Mesendoderm (in vitro differentiated cells): ENCODE measurements at regions not wholly inside any gene's neighbourhood (a gene's known extent, or its start where the extent isn't known, plus 50 kb on each side); places are given as distances from the start of the nearest gene placed in this dataset.

Experiments
- DNase-seq: peaks from one replicate; pipeline ENCODE4 v3.0.0; 2013
- H2AK5ac ChIP-seq: 2 replicates; pipeline ENCODE4 v1.6.1; 2013; ENCODE audit warnings: low read length, inconsistent platforms
- H2BK120ac ChIP-seq: 2 replicates; pipeline ENCODE4 v1.6.1; 2013; ENCODE audit warnings: low read depth, mild to moderate bottlenecking, low read length, moderate library complexity, mixed read lengths
- H2BK15ac ChIP-seq: replicated peaks from 2 replicates; pipeline ENCODE4 v1.6.1; 2013; ENCODE audit warnings: low read depth, mild to moderate bottlenecking, moderate library complexity
- H2BK5ac ChIP-seq: 2 replicates; pipeline ENCODE4 v1.6.1; 2013; ENCODE audit warnings: low read length, inconsistent platforms
- H3K18ac ChIP-seq: 2 replicates; pipeline ENCODE4 v1.6.1; 2013; ENCODE audit warnings: mild to moderate bottlenecking, low read length, mixed read lengths
- H3K23ac ChIP-seq: one replicate; pipeline ENCODE4 v1.6.1; 2013; ENCODE audit warnings: low read length
- H3K27ac ChIP-seq: 2 replicates; pipeline ENCODE4 v1.5.1; 2013; ENCODE audit warnings: low read depth, mild to moderate bottlenecking, inconsistent platforms, low read length, moderate library complexity
- H3K27me3 ChIP-seq: 2 replicates; pipeline ENCODE4 v1.6.1; 2013; ENCODE audit warnings: low read length, control low read depth, mild to moderate bottlenecking, inconsistent platforms; ENCODE audit not compliant: insufficient read depth, poor library complexity
- H3K36me3 ChIP-seq: 2 replicates; pipeline ENCODE4 v1.6.1; 2013; ENCODE audit warnings: low read length, inconsistent platforms; ENCODE audit not compliant: control insufficient read depth, insufficient read depth
- H3K4ac ChIP-seq: one replicate; pipeline ENCODE4 v1.6.1; 2013; ENCODE audit warnings: low read depth, mild to moderate bottlenecking, low read length, moderate library complexity
- H3K4me1 ChIP-seq: 2 replicates; pipeline ENCODE4 v1.6.1; 2013; ENCODE audit warnings: low read depth, low read length, inconsistent platforms; ENCODE audit not compliant: control insufficient read depth
- H3K4me2 ChIP-seq: 2 replicates; pipeline ENCODE4 v1.6.1; 2013; ENCODE audit warnings: low read length
- H3K4me3 ChIP-seq: 2 replicates; pipeline ENCODE4 v1.5.1; 2013; ENCODE audit warnings: mild to moderate bottlenecking, low read length
- H3K56ac ChIP-seq: one replicate; pipeline ENCODE4 v1.6.1; 2013; ENCODE audit warnings: low read length
- H3K79me1 ChIP-seq: 2 replicates; pipeline ENCODE4 v1.6.1; 2013; ENCODE audit warnings: low read length, inconsistent platforms
- H3K79me2 ChIP-seq: 2 replicates; pipeline ENCODE4 v1.6.1; 2013; ENCODE audit warnings: mild to moderate bottlenecking, low read length; ENCODE audit not compliant: control insufficient read depth, insufficient read depth
- H3K9ac ChIP-seq: 2 replicates; pipeline ENCODE4 v1.6.1; 2013; ENCODE audit warnings: low read length, inconsistent platforms
- H4K5ac ChIP-seq: one replicate; pipeline ENCODE4 v1.6.1; 2013; ENCODE audit warnings: low read length
- H4K8ac ChIP-seq: one replicate; pipeline ENCODE4 v1.6.1; 2013; ENCODE audit warnings: low read depth, mild to moderate bottlenecking, control low read depth, low read length, moderate library complexity
- WGBS: extraction: QIAGEN DNeasy Blood & Tissue Kit; methylation state at CpG from one replicate; pipeline ENCODE4 v1.1.7; 2013; ENCODE audit warnings: low lambda C conversion rate, missing lambda C conversion rate; ENCODE audit not compliant: insufficient coverage; ENCODE audit errors: extremely low coverage; 5-methylcytosine and 5-hydroxymethylcytosine counted together

GRCh38 chr21:27704567-27705166 lies 737.8 kb upstream of the ADAMTS5 start:
- Histone ChIP-seq H2BK15ac (no peak overlapping the region), H3K18ac (no peak overlapping the region), H3K36me3 (no peaks in the 10 kb centered on the region), H3K4me3 (no peak overlapping the region), H3K4me2 (no peak overlapping the region), H3K79me2 (no peaks in the 10 kb centered on the region), H3K79me1 (no peaks in the 10 kb centered on the region), H4K5ac (no peak overlapping the region), H3K4ac (no peak overlapping the region), H3K9ac (no peak overlapping the region), H3K27ac (no peak overlapping the region), H4K8ac (no peak overlapping the region), H3K4me1 (no peaks in the 10 kb centered on the region), H2BK120ac (no peak overlapping the region), H3K56ac (no peak overlapping the region), H2BK5ac (no peak overlapping the region), H3K23ac (no peak overlapping the region), H2AK5ac (no peak overlapping the region), H3K27me3 (no peaks in the 10 kb centered on the region)
- DNase-seq: no peak
- WGBS: no CpG with 5 or more reads among the region's 8 CpGs

- Histone ChIP-seq H3K79me2 (no peaks in the 10 kb centered on the region), H2BK120ac (no peak overlapping the region), H3K79me1 (no peaks in the 10 kb centered on the region), H4K5ac (no peak overlapping the region), H3K4ac (no peak overlapping the region), H3K4me2 (no peak overlapping the region), H3K4me3 (no peak overlapping the region), H3K36me3 (no peaks in the 10 kb centered on the region), H2BK15ac (no peak overlapping the region), H2BK5ac (no peak overlapping the region), H3K23ac (no peak overlapping the region), H3K27me3 (no peaks in the 10 kb centered on the region), H3K4me1 (no peaks in the 10 kb centered on the region), H2AK5ac (no peak overlapping the region), H3K56ac (no peak overlapping the region), H4K8ac (no peak overlapping the region), H3K18ac (no peak overlapping the region), H3K9ac (no peak overlapping the region), H3K27ac (no peak overlapping the region)
- no CpG with 5 or more reads among the region's 4 CpGs for WGBS
- no peak for DNase-seq
These were observed 736.9 kb upstream of the ADAMTS5 start for GRCh38 chr21:27703791-27704190.

- no peak overlapping the region for H3K18ac ChIP-seq
- DNase-seq: peak; percentile 83
- H2BK15ac ChIP-seq: no peak overlapping the region
- H3K27ac ChIP-seq: no peak overlapping the region
- H3K79me1 ChIP-seq: no peaks in the 10 kb centered on the region
- no peaks in the 10 kb centered on the region for H3K27me3 ChIP-seq
- no peak overlapping the region for H4K5ac ChIP-seq
- H3K4ac ChIP-seq: no peak overlapping the region
- no peak overlapping the region for H3K56ac ChIP-seq
- H2AK5ac ChIP-seq: no peak overlapping the region
- no peak overlapping the region for H2BK5ac ChIP-seq
- no peak overlapping the region for H3K9ac ChIP-seq
- H2BK120ac ChIP-seq: no peak overlapping the region
- no peak overlapping the region for H4K8ac ChIP-seq
- no CpG with 5 or more reads among the region's 14 CpGs for WGBS
- H3K4me2 ChIP-seq: no peak overlapping the region
- H3K36me3 ChIP-seq: no peaks in the 10 kb centered on the region
- H3K79me2 ChIP-seq: no peaks in the 10 kb centered on the region
- H3K23ac ChIP-seq: no peak overlapping the region
- H3K4me3 ChIP-seq: no peak overlapping the region
- H3K4me1 ChIP-seq: no peaks in the 10 kb centered on the region
These were observed 734.2 kb upstream of the ADAMTS5 start for GRCh38 chr21:27700974-27701614.

- no peaks in the 10 kb centered on the region for H3K79me1 ChIP-seq
- H3K36me3 ChIP-seq: no peaks in the 10 kb centered on the region
- no CpG with 5 or more reads among the region's 1 CpG for WGBS
- DNase-seq: no peak
- H2AK5ac ChIP-seq: no peak overlapping the region
- H4K5ac ChIP-seq: no peak overlapping the region
- no peak overlapping the region for H3K4me2 ChIP-seq
- no peak overlapping the region for H3K18ac ChIP-seq
- no peak overlapping the region for H3K4ac ChIP-seq
- H3K4me1 ChIP-seq: no peaks in the 10 kb centered on the region
- no peaks in the 10 kb centered on the region for H3K79me2 ChIP-seq
- H2BK15ac ChIP-seq: no peak overlapping the region
- no peak overlapping the region for H3K23ac ChIP-seq
- H2BK120ac ChIP-seq: no peak overlapping the region
- no peak overlapping the region for H3K4me3 ChIP-seq
- H4K8ac ChIP-seq: no peak overlapping the region
- H3K56ac ChIP-seq: no peak overlapping the region
- no peak overlapping the region for H2BK5ac ChIP-seq
- H3K27me3 ChIP-seq: no peaks in the 10 kb centered on the region
- H3K9ac ChIP-seq: no peak overlapping the region
- H3K27ac ChIP-seq: no peak overlapping the region
These were observed 728.4 kb upstream of the ADAMTS5 start for GRCh38 chr21:27695246-27695645.

GRCh38 chr21:27694667-27695066 lies 727.8 kb upstream of the ADAMTS5 start:
- no peaks in the 10 kb centered on the region for H3K36me3 ChIP-seq
- H3K9ac ChIP-seq: no peak overlapping the region
- no peak overlapping the region for H3K4me2 ChIP-seq
- no peak overlapping the region for H2BK15ac ChIP-seq
- H3K18ac ChIP-seq: no peak overlapping the region
- H3K56ac ChIP-seq: no peak overlapping the region
- H3K79me2 ChIP-seq: no peaks in the 10 kb centered on the region
- no peak overlapping the region for H2AK5ac ChIP-seq
- peak; percentile 80 for DNase-seq
- H3K4ac ChIP-seq: no peak overlapping the region
- no peak overlapping the region for H3K27ac ChIP-seq
- H3K23ac ChIP-seq: no peak overlapping the region
- WGBS: no CpG with 5 or more reads among the region's 4 CpGs
- H3K4me3 ChIP-seq: no peak overlapping the region
- no peak overlapping the region for H2BK120ac ChIP-seq
- no peaks in the 10 kb centered on the region for H3K79me1 ChIP-seq
- H4K5ac ChIP-seq: no peak overlapping the region
- H3K27me3 ChIP-seq: no peaks in the 10 kb centered on the region
- no peaks in the 10 kb centered on the region for H3K4me1 ChIP-seq
- H4K8ac ChIP-seq: no peak overlapping the region
- no peak overlapping the region for H2BK5ac ChIP-seq

GRCh38 chr21:27693376-27693775 lies 726.5 kb upstream of the ADAMTS5 start:
- DNase-seq: no peak
- no peaks in the 10 kb centered on the region for H3K79me1 ChIP-seq
- H3K4me2 ChIP-seq: no peak overlapping the region
- H3K18ac ChIP-seq: no peak overlapping the region
- no peak overlapping the region for H3K23ac ChIP-seq
- no peak overlapping the region for H3K4ac ChIP-seq
- no peak overlapping the region for H4K8ac ChIP-seq
- no peak overlapping the region for H2BK5ac ChIP-seq
- no peak overlapping the region for H3K56ac ChIP-seq
- H2AK5ac ChIP-seq: no peak overlapping the region
- no peaks in the 10 kb centered on the region for H3K79me2 ChIP-seq
- no CpG with 5 or more reads among the region's 6 CpGs for WGBS
- H4K5ac ChIP-seq: no peak overlapping the region
- H2BK15ac ChIP-seq: no peak overlapping the region
- H3K9ac ChIP-seq: no peak overlapping the region
- no peaks in the 10 kb centered on the region for H3K4me1 ChIP-seq
- H3K4me3 ChIP-seq: no peak overlapping the region
- H2BK120ac ChIP-seq: no peak overlapping the region
- H3K27me3 ChIP-seq: no peaks in the 10 kb centered on the region
- no peaks in the 10 kb centered on the region for H3K36me3 ChIP-seq
- H3K27ac ChIP-seq: no peak overlapping the region
